Keratinocyte (primary cell): ENCODE measurements at regions not wholly inside any gene's neighbourhood (a gene's known extent, or its start where the extent isn't known, plus 50 kb on each side); places are given as distances from the start of the nearest gene placed in this dataset.

ENCODE experiments used
- DNase-seq: peaks from one replicate; pipeline ENCODE4 v3.0.0-alpha.2; 2011; ENCODE audit warnings: low read depth, missing footprints, low spot score
- FAIRE-seq: peaks from 2 replicates; lab custom pipeline; 2011; peaks lifted over from hg19 to GRCh38; lab: Jason Lieb, UNC
- H2AFZ ChIP-seq: 2 replicates; pipeline ENCODE4 v1.6.0; 2012; ENCODE audit warnings: low read length, control low read depth, inconsistent platforms; ENCODE audit not compliant: control insufficient read depth
- H3K27ac ChIP-seq: 2 replicates; pipeline ENCODE4 v1.5.1; 2011; ENCODE audit warnings: low read length; ENCODE audit not compliant: control insufficient read depth, insufficient read depth
- H3K27me3 ChIP-seq: 3 replicates; pipeline ENCODE4 v1.6.0; 2011; ENCODE audit warnings: low read length; ENCODE audit not compliant: control insufficient read depth, insufficient read depth; ENCODE audit errors: extremely low read depth
- H3K36me3 ChIP-seq, 2 experiments: 2 replicates in 1 of 2; 3 replicates in 1 of 2; pipeline ENCODE4 v1.5.1; 2011; ENCODE audit warnings: low read length in 2 of 2, mild to moderate bottlenecking in 1 of 2; ENCODE audit not compliant: control insufficient read depth in 2 of 2, insufficient read depth in 2 of 2; ENCODE audit errors: extremely low read depth in 1 of 2
- H3K4me1 ChIP-seq: 3 replicates; pipeline ENCODE4 v1.5.1; 2011; ENCODE audit warnings: low read length; ENCODE audit not compliant: control insufficient read depth, insufficient read depth; ENCODE audit errors: extremely low read depth
- H3K4me2 ChIP-seq: 3 replicates; pipeline ENCODE4 v1.6.0; 2011; ENCODE audit warnings: low read depth, low read length; ENCODE audit not compliant: control insufficient read depth, insufficient read depth; ENCODE audit errors: extremely low read depth
- H3K4me3 ChIP-seq, 3 experiments: fragments of 200-600 bp in 1 of 3; sonication (generic) in 1 of 3; 2 replicates in 2 of 3; 3 replicates in 1 of 3; pipeline ENCODE4 v1.5.1; 2011 to 2016; ENCODE audit warnings: low read length in 3 of 3, mild to moderate bottlenecking in 3 of 3, control low read depth in 2 of 3, inconsistent platforms in 1 of 3, low read depth in 1 of 3, mixed read lengths in 1 of 3, mixed run types in 1 of 3, moderate library complexity in 1 of 3; ENCODE audit not compliant: control insufficient read depth in 2 of 3, insufficient read depth in 2 of 3; ENCODE audit errors: extremely low read depth in 1 of 3
- H3K79me2 ChIP-seq: 2 replicates; pipeline ENCODE4 v1.6.0; 2012; ENCODE audit warnings: low read length; ENCODE audit not compliant: control insufficient read depth, insufficient read depth
- H3K9ac ChIP-seq: 3 replicates; pipeline ENCODE4 v1.6.0; 2011; ENCODE audit warnings: low read length; ENCODE audit not compliant: control insufficient read depth, insufficient read depth; ENCODE audit errors: extremely low read depth
- H3K9me1 ChIP-seq: 3 replicates; pipeline ENCODE4 v1.6.0; 2011; ENCODE audit warnings: low read length; ENCODE audit not compliant: control insufficient read depth, insufficient read depth; ENCODE audit errors: extremely low read depth
- H3K9me3 ChIP-seq: 2 replicates; pipeline ENCODE4 v1.5.1; 2012; ENCODE audit warnings: low read depth, low read length; ENCODE audit not compliant: control insufficient read depth
- H4K20me1 ChIP-seq: 3 replicates; pipeline ENCODE4 v1.6.0; 2011; ENCODE audit warnings: low read length; ENCODE audit not compliant: control insufficient read depth, insufficient read depth; ENCODE audit errors: extremely low read depth
- EZH2 ChIP-seq: IDR thresholded peaks from one replicate; pipeline ENCODE4 v1.6.1; 2012; ENCODE audit warnings: inconsistent platforms, mild to moderate bottlenecking, low read length, moderate library complexity
- dilution Hi-C: fragments of 300-500 bp; cut with MboI; formaldehyde crosslinking; loops from one replicate; pipeline ENCODE4 v1.7.0; 2020; ENCODE audit warnings: low sequenced_read_pairs; ENCODE audit not compliant: extremely low pct_ligation_motif_present
- TF ChIP-seq, protein P1 (sequence below), 3 experiments: IDR thresholded peaks in 1 of 3; conservative IDR thresholded peaks in 1 of 3; optimal IDR thresholded peaks in 1 of 3; 2 replicates in 2 of 3; 3 replicates in 1 of 3; pipeline versions ENCODE3 to v1.5.1; 2011; ENCODE audit warnings: low read length in 3 of 3, mild to moderate bottlenecking in 3 of 3, moderate library complexity in 2 of 3, control low read depth in 1 of 3, inconsistent platforms in 1 of 3; ENCODE audit not compliant: insufficient read depth in 2 of 3; ENCODE audit errors: extremely low read depth in 1 of 3

DNA sequence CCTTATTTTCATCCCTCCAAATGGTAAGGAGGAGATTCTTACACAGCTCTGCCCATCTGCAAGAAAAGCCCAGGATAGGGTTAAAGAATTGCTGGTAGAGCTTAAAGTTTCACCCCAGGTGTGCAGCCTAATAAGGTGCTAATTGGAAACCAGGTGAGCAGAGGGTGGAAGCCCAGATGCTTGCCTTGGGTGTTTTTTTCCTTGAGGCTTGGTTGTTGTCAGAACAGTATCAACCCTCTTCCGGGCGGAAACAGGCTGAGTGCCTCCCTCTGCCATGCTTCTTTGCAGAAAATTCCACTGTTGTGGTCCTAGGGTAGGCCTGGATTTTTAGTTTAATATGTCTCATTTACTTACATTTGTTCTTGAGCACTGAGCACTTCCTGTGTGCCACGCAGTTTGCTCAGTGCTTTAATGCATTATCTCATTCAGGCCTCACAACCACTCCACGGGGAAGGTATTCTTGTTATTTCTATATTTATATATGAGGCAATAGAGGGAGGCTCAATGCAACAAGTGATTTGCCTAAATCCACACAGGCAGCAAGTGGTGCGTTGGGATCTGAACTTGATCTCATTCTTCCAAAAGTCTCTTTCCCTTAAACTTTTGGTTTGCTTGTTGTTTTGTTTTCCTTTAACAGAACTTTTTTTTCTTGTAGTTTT lies 115.0 kb upstream of the LRIG1 start:
- Histone ChIP-seq H3K27ac (no peak overlapping the region), H2AFZ (no peak overlapping the region), H3K36me3 (no peaks in the 10 kb centered on the region), H3K4me2 (no peak overlapping the region), H3K9me3 (no peaks in the 10 kb centered on the region), H3K9ac (no peak overlapping the region), H3K27me3 (no peaks in the 10 kb centered on the region), H3K9me1 (no peaks in the 10 kb centered on the region), H3K4me3 (no peak overlapping the region), H4K20me1 (no peaks in the 10 kb centered on the region), H3K79me2 (no peaks in the 10 kb centered on the region), H3K4me1 (no peaks in the 10 kb centered on the region)
- dilution Hi-C loops: no loop called here
- DNase-seq (no peak), FAIRE-seq (no peak)
- no peak for TF ChIP-seq EZH2
- TF ChIP-seq, protein P1, sequence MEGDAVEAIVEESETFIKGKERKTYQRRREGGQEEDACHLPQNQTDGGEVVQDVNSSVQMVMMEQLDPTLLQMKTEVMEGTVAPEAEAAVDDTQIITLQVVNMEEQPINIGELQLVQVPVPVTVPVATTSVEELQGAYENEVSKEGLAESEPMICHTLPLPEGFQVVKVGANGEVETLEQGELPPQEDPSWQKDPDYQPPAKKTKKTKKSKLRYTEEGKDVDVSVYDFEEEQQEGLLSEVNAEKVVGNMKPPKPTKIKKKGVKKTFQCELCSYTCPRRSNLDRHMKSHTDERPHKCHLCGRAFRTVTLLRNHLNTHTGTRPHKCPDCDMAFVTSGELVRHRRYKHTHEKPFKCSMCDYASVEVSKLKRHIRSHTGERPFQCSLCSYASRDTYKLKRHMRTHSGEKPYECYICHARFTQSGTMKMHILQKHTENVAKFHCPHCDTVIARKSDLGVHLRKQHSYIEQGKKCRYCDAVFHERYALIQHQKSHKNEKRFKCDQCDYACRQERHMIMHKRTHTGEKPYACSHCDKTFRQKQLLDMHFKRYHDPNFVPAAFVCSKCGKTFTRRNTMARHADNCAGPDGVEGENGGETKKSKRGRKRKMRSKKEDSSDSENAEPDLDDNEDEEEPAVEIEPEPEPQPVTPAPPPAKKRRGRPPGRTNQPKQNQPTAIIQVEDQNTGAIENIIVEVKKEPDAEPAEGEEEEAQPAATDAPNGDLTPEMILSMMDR (optimal IDR thresholded peaks at IDR 0.05 in 1 of 3, IDR thresholded peaks at IDR 0.05 in 1 of 3, conservative IDR thresholded peaks at IDR 0.05 in 1 of 3; ENCODE audit: extremely low read depth in 1 of 3, insufficient read depth in 2 of 3, low read length in 3 of 3): no peak

DNA sequence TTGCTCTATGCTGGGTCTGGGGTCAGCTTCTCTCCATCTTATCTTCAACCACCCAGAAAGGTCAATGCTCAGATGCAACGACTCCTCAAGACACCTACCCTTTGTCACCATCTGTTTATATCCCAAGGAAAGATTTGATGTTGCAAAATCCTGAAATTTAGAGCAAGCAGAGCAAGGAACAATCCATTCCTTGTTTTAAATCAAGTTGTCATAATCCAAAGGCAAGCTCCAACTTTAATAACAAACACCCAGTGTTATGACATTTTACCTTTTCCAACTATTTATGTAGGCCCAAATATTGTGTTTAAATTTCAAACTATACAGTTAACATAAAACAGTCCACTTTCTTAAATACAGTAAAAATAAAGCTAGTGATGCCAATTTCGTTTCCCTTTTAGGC lies 116.5 kb upstream of the LRIG1 start:
- TF ChIP-seq, protein P1 (optimal IDR thresholded peaks at IDR 0.05 in 1 of 3, IDR thresholded peaks at IDR 0.05 in 1 of 3, conservative IDR thresholded peaks at IDR 0.05 in 1 of 3; ENCODE audit: extremely low read depth in 1 of 3, insufficient read depth in 2 of 3, low read length in 3 of 3): no peak
- no peak for TF ChIP-seq EZH2
- H3K4me2 ChIP-seq: no peak overlapping the region
- no peaks in the 10 kb centered on the region for H3K36me3 ChIP-seq
- no peak overlapping the region for H3K9ac ChIP-seq
- H3K4me1 ChIP-seq: no peaks in the 10 kb centered on the region
- dilution Hi-C loops: no loop called here
- H3K79me2 ChIP-seq: no peaks in the 10 kb centered on the region
- no peak overlapping the region for H2AFZ ChIP-seq
- DNase-seq (no peak), FAIRE-seq (no peak)
- H3K4me3 ChIP-seq: no peak overlapping the region
- H3K9me1 ChIP-seq: no peaks in the 10 kb centered on the region
- H3K27me3 ChIP-seq: no peaks in the 10 kb centered on the region
- H3K27ac ChIP-seq: no peak overlapping the region
- H4K20me1 ChIP-seq: no peaks in the 10 kb centered on the region
- H3K9me3 ChIP-seq: no peaks in the 10 kb centered on the region
